ENCODE measurements at regions not wholly inside any gene's neighbourhood (a gene's known extent, or its start where the extent isn't known, plus 50 kb on each side); places are given as distances from the start of the nearest gene placed in this dataset.
"Not testable (repeated sequence)": the region's sequence is repeated elsewhere in the genome, so short reads cannot be mapped to it uniquely, and the experiment has no call there.

DNA sequence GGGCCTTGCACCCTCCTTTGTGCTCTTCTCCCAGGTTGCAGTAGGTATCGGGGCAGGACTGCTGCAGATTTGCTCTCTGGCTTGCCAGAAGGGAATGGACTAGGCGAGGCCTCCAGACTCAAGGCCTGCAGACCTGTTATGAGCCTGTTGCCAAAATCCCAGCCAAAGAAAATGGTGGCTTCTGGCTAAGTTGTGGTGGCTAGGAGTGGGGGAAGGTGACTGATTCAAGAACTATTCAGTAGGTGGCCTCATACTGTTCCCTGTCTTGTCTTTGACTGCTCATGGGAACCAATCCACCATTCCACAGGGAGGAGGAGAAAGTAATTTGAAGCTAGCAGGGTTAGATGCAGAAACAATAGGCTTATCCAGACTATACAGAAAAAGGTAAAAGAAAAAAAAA is 380.4 kb upstream of the PROK2 start:
- DNase-seq = no peak

GRCh38 chr3:72164635-72164978 is 379.7 kb upstream of the PROK2 start:
- DNase-seq = no peak

DNA sequence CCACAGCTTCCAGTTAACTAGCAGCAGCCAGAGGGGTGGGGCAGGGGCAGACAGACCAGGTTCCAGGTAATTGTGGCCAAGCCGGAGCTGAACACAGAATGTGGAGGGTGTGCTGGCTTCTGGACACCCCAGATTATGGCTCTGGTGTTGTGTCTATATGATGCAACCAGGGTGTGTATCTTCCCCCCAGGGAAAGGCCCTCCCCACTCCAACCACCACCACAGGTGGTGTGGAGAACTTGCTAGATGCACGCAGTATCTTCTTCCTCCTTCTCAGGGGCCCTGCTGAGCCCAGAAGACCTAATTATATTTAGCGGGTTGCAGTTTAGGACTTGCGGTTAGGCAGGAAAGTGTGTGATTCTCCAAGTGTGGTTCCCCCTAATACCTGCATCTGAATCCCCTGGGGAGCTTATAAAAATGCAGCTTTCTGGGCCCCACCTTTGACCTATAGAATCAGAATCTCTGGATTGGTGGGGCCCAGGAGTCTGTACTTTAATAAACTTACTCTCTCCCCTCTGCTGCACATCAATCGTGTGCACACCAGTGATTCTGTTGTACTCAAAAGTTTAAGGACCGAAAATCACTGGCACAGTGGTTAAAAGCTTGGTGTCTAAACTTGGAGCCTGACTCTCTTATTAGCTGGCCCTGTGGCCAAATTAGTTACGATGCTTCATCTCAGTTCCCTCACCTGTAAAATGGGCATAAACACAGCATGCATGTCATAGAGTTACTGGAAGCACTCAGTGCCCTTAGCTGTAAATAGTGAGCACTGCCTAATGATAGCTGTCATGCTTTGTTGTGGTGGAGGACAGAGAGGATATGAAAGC is 379.1 kb upstream of the PROK2 start:
- no peak for DNase-seq

GRCh38 chr3:72162649-72163184 is 377.8 kb upstream of the PROK2 start:
- DNase-seq = no peak

DNA sequence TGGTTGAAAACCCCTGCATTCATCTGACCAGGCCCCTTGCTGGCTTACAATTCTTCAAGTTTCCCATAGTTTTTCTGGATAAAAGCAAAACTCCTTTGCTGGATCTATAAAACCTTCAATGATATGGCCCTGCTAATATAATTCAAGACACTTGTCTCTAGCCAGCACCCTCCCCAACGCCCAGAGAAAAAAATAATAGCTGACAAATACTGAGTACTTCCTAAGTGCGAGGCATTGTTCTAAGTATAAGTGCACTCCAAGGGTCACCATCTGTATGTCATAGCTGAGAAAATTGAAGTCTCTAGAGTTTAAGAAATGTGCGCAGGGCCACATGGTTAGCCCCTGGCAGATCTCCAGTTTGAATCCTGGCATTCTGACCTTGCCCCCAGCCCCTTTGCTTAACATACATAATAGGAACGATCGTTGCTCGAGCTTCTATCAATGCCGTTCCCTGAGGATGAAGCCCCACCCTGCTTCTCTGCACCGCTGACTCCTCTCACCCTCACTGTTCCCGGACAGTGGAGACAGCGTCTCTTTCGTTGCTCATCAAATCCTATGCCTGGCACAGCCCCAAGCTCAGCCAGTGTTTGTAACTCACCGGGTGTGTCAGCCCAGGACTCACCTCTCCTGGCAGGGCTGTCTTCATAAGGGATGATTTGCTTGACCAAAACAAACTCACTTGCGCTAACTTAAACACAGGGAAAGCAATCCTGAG is 377.1 kb upstream of the PROK2 start:
- no peak for DNase-seq

DNA sequence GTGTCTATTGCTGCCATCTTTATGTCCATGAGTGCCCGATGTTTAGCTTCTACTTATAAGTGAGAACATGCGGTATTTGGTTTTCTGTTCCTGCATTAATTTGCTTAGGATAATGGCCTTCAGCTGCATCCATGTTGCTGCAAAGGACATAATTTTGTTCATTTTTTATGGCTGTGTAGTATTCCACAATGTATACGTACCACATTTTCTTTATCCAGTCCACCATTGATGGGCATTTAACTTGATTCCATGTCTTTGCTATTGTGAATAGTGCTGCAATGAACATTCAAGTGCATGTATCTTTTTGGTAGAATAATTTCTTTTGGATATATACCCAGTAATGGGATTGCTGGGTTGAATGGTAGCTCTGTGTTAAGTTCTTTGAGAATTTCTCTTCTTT is 376.3 kb upstream of the PROK2 start:
- not testable (repeated sequence) for DNase-seq

DNA sequence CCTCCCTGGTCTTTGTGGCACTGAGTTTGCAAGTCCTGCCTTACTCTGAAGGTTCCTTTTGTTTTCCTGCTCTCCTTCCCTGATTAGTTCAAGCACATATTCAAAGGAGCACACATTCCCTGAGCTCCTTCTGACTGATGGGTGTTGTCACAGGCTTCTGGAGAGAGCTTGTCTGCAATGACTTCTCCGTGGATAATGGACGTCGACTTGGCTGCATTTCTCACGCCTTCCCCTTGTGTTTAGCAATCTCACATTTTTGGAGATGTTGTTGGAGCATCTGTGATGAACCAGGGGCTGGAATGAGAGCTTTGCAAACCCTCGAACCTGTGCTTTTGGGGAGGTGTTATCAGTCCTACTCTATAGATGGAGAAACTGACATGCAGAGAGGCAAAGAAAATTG is 375.4 kb upstream of the PROK2 start:
- DNase-seq = no peak

GRCh38 chr3:72159487-72159886 is 374.5 kb upstream of the PROK2 start:
- DNase-seq = no peak

- no peak for DNase-seq
Observed at GRCh38 chr3:72158639-72159326, 373.8 kb upstream of the PROK2 start.

GRCh38 chr3:72157748-72158638 is 373.0 kb upstream of the PROK2 start:
- DNase-seq = no peak

- DNase-seq = no peak
Observed at GRCh38 chr3:72155391-72156064, 370.6 kb upstream of the PROK2 start.

GRCh38 chr3:72154391-72155335 is 369.7 kb upstream of the PROK2 start:
- no peak for DNase-seq

GRCh38 chr3:72153477-72154314 is 368.7 kb upstream of the PROK2 start:
- DNase-seq = no peak

DNA sequence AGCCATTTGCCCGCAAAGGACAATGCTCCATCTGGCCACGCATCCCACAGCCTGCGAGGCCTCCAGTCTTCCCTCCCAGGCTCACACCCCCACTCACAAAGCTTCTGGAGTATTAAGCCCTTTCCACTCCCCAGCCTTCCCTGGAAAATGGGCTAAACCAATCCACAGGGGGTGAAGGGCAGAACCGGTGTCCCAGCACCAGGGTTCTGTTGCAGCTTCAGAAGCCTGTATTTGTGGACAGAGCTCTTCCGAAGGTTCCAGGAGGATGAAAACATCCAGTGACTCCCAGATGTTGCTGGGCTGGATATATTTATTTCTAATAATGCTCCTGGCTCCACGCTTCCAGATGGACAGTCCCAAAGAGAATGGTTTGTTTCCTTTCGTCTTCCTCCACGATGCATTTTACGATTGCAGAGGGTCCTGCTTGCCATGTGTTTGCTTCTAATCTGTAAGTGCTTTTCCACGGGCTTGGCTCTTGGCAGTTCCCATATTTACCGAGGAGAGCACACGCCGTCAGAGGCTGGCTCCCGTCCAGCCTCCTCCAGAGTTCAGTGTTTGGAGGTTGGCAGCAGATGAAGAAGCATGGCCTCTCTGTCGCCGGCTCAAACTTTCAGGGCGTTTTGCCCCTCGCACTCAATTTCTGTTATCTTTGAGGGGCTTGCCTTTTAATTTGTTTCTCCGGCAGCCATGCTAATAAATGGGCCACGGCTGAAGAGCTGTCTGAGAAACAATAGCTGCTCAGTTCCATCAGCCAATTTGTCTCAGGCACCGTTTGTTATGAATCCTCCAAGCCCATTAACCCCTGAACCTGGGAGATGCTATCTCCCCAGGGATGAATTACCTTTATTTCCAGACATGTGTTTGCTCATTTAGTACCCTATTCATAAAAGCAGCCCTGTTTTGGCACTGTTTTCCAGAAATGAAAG is 367.9 kb upstream of the PROK2 start:
- DNase-seq = no peak

- DNase-seq = no peak
Observed at GRCh38 chr3:72151465-72152238, 366.7 kb upstream of the PROK2 start.

DNA sequence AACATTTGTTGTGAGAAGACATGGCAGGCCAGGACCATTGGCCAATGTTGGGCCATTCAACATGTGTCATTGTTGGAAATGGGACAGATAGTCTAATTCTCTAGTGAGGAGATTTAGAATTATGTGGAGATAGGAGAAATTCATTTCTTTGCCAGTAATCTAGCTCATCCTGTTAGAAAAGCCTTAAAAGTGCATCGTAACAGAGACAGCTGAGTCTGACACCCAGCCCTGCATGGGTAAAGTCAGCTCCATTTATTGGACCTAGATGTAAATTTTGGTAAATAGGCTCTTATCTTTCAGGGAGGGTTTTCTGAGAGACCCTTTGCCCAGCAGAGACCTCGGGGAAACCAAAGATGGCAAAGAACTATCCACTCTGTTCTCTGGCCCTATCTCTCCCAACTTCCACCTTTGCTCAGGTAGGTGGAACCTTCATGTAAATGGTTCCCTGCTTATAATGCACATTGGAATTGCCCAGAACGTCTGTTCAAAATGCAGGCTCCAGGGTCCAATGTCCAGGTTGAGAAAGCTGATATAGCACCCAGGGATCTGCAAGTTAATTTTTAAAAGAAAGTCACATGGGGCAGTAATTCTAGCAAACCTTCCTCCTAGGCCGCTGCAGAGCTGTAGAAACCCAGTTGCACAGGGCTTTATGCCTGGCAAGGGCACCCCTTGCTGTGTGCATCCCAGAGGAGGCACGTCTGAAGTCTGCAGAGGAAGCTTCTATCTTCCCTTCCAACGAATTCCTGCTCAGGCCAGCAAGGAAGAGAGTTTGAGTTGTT is 365.9 kb upstream of the PROK2 start:
- no peak for DNase-seq

Measured in activated gamma-delta T cell (primary cell).